HG03060 (cell line): ENCODE measurements at regions not wholly inside any gene's neighbourhood (a gene's known extent, or its start where the extent isn't known, plus 50 kb on each side); places are given as distances from the start of the nearest gene placed in this dataset.
"Not testable (repeated sequence)": the region's sequence is repeated elsewhere in the genome, so short reads cannot be mapped to it uniquely, and the experiment has no call there.

Experiments used
- ATAC-seq: cut with Tn5 transposase; IDR thresholded peaks from one replicate; pipeline ENCODE4 v1.9.1; 2021; ENCODE audit warnings: low read depth, moderate number of reproducible peaks; ENCODE audit not compliant: unreplicated experiment

GRCh38 chr13:78881054-78881453 lies 222.1 kb upstream of the OBI1 start:
- no peak for ATAC-seq

DNA sequence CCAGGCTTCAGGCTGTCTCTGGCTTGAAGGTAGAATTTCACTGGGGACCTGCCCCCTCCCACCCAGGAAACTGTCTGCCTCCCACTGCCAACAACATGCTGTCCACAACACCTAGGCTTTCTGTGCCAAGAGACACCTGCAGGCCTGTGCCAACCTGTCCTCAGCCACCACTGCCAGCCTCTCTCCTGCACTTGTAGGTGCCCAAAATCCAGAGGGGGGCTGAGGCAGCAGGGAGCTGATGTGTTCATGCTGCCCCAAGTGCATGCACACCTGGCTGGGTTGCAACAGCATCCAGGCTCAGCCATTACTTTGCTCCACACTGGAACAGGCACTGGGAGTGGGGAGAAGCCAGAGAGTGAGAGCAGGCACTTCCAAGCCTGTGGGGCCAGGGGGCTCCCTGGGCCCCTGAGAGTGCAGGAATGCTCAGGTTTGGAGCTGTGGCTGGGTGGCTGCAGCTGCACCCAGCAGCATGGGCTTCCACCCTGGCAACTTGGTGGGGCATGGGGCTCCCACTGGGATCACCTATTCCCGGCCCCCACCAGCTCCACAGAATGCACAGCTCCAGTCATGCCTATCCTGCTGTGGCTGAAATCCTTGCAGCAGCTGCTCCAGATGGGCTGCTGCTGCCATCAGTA lies 218.1 kb upstream of the OBI1 start:
- no peak for ATAC-seq

- ATAC-seq = no peak
Measured at GRCh38 chr13:78875792-78876580, 217.0 kb upstream of the OBI1 start.

- no peak for ATAC-seq
Measured at GRCh38 chr13:78868991-78869390, 210.0 kb upstream of the OBI1 start.

DNA sequence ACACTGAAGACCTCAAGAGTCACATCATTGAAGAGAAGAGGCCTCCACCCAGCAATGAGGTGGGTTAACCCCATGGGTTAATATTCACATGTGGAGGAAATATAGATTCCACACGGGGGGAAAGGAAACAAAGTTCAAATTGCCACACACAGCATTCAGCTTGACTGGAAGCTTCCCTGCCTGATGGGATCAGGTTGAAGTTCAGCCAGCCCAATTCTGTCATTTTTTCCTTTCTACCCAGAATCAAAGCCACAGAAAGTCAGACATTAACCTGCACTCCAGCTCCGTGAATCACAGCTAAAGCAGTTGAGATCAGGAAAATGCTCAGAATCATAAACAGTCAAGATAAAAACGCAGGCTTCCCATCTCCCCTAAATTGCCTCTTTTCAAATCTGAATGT lies 208.7 kb upstream of the OBI1 start:
- no peak for ATAC-seq

GRCh38 chr13:78866076-78866475 lies 207.1 kb upstream of the OBI1 start:
- not testable (repeated sequence) for ATAC-seq

GRCh38 chr13:78862446-78862845 lies 203.5 kb upstream of the OBI1 start:
- no peak for ATAC-seq

- no peak for ATAC-seq
Measured at GRCh38 chr13:78852709-78853108, 193.8 kb upstream of the OBI1 start.

DNA sequence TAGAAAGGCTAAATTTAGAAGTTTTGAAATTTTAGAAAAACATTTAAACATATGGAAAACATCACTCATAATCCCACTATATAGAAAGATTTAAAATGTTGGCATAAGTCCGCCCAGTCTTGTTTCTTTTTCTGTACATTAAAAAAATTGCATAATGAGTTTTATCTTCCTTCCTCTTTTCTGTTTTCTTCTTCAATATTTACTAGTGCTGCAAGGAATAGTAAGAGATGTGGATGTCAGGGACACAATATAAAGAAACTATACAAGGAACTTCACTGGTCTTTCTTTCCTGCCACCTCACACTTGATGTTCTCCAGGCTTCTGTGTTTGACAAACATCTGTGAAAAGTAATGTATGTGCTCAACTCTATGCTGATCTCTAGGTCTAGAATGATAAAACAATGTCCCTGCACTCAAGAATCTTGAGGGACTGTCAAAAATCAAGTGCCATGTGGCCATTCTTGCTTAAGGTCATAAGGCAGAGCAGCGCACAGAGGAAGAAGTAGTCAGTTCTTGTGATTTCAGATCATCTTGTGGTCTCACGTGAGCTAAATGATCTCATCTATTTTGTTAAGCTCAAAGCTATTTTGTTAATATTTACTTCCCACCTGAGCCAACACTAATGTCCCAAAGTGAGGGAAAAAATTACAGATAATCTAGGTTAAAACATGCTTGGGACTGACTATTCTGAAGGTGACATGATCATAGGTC lies 186.9 kb upstream of the OBI1 start:
- no peak for ATAC-seq

GRCh38 chr13:78844106-78844505 lies 185.2 kb upstream of the OBI1 start:
- ATAC-seq = no peak

GRCh38 chr13:78841358-78841963 lies 182.5 kb upstream of the OBI1 start:
- ATAC-seq = no peak

- no peak for ATAC-seq
Measured at GRCh38 chr13:78836238-78836784, 177.4 kb upstream of the OBI1 start.

DNA sequence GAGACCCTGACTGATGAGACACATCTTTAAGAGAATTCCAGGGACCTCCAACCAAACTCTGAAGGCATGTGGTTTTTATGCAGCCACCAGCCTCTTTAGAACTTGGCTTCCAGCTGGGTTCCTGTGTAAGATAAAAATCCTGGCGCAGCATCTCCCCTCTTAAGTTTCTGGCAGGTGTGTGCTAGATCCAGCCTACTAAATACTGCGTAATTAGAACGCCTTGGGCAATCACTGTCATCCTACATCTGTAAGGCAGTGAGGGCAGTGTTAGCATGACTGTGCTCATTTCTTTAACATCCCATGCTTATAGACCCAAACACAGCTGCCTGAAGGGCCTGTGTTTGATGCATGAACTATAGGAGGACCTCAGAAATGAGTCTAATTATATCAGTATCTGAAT lies 173.5 kb upstream of the OBI1 start:
- ATAC-seq = no peak

DNA sequence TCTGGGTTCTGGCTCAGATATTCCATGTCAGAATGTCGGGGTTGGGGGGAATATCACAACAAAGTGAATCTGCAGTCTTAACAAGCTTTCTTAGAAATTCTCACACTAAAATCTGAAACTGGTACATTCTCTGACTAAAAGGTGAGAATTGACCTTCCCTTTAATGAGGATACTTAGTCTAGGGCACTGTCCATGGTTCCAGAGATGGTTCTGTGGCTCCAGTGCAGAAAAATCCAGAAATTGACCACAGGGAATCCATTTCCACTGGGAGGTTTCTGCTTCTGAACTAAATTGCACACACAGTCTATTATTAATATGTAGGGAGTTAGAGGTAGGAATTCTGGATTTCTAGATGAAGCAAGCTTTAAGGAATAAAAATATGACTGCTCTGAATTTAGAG lies 171.6 kb upstream of the OBI1 start:
- no peak for ATAC-seq

- ATAC-seq = no peak
Measured at GRCh38 chr13:78829821-78830220, 170.9 kb upstream of the OBI1 start.

- ATAC-seq = no peak
Measured at GRCh38 chr13:78827471-78827870, 168.5 kb upstream of the OBI1 start.

- no peak for ATAC-seq
Measured at GRCh38 chr13:78826936-78827335, 168.0 kb upstream of the OBI1 start.

DNA sequence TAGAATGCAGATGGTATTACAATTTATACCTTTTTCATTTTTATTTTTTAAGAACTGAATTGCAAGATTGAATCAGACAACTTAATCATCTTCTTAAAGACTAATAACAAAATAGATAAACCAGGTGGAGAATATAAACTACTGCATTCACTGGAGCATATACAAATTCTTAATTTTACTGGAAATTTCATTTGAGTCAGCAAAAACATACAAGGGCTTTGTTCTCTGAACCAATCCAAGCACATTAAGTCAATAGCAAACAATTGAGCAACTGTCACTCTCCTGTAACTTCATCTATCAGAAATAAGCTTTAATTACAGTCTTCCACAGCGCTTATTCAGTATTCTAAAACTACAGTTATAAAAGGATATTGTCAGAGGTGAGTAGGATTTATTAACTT lies 167.4 kb upstream of the OBI1 start:
- ATAC-seq = no peak

- no peak for ATAC-seq
Measured at GRCh38 chr13:78820541-78820940, 161.6 kb upstream of the OBI1 start.

- ATAC-seq = no peak
Measured at GRCh38 chr13:78816592-78816991, 157.6 kb upstream of the OBI1 start.

DNA sequence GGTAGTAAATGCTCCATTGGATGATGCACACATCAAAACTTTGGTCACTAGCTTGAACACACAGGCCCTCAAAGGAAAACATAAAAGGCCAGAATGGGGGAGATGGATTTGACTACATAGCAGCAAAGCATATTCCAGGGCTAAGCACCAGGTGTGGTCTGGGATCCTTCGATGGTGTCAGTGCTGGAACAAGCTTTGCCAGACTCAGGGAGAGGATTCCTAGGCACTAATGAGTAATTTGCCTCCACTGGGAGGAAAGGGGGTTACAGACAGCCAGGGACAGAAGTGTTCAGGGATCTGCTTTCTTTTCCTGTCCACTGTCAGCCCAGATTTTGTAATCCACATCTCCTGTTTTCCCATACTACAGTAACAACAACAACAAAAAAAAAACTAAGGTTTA lies 157.2 kb upstream of the OBI1 start:
- no peak for ATAC-seq
